DMS53 (cell line): ENCODE measurements at regions not wholly inside any gene's neighbourhood (a gene's known extent, or its start where the extent isn't known, plus 50 kb on each side); places are given as distances from the start of the nearest gene placed in this dataset.
"Not testable (repeated sequence)": the region's sequence is repeated elsewhere in the genome, so short reads cannot be mapped to it uniquely, and the experiment has no call there.

ENCODE experiments used
- DNase-seq: peaks from one replicate; lab custom pipeline; 2025; lab: John Stamatoyannopoulos, UW

DNA sequence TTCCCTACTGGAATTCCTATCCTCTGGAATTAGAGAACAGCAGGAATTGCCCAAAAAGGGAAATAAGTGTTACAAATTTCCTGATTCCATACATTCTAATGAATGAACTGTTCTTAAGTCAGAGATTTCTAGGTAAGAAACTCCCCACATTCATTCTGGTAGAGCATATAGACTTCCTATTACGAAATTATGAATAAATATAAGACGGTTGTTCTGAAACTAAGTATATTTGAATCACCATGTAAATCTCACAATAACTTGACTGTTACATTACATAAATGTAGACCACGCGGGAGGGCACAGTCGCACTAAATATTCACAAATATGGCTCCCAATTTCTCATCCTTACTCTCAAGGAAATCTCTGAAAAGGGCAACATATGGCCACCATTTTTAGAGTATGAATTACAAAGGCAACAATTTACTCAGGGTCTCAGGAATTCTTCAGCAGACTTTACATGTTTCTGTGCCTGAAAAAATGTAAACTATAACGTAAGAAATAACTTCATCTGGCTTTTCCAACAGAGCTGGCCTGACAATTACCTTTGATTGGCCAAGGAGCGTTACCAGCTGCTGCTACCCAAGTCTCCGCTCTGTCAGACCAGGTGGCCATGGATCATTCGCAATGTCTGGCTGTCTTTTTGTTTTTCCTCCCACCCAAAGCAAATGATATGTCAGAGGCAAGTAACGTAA lies 115.8 kb downstream of the MPP7 start:
- no peak for DNase-seq

DNA sequence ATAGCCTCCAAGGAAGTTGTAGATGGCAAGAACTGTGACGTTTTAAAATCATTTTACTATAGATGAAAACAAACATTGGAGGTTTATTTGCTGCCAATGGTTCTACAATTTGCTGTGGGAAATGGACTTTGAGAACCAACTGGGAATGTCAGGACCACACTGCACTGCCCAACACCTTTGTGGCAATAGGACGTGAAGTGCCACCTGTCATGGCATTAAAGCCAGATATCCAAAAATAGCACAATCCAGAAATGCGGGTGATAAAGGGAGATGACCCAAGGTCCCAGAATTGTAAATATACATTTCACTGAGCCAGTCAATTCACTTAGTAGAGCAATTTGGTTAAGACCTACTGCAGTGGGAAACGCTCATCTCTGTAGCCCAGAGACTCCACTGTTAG lies 116.4 kb downstream of the MPP7 start:
- no peak for DNase-seq

DNA sequence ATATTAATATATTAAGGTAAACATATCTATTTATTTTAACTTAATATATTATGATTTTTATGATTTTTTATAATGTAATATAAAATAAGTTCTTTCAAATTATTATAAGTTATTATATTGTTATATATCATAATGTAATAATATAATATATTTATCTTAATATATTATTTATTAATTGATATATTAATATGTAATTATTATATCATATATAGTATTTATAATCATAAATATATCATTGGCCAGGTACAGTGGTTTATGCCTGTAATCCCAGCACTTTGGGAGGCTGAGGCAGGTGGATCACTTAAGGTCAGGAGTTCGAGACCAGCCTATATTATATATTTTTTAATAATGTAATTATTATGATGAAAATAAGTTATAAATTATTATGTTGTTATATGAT lies 118.1 kb downstream of the MPP7 start:
- DNase-seq, result no peak

DNA sequence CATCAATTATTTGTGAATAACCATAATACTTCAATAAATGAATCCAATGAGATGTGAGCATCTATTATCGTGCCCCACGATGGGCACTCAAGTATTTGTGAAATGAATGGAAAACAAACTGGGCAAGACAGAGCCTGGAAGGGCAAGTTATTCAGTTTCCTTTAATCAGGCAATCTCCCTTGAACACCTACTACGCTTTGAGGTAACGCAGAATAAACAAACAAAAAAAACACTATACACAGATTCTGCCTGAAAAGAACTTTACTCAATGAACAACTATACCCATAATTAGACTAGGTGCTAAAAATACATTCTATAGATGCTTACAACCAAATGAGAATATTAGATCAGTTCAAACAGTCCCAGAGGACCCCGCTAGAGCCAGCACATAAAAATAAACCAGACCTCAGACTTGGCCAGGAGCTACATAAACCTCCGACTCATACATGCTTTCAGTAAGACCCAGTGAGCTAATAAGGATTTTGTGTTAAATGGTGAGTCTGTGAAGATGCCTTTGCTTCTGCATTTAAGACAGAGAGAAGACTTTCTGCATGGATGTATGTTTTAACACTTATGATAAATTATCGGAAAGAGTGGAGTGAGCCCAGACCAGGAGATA lies 121.3 kb downstream of the MPP7 start:
- DNase-seq, result no peak

DNA sequence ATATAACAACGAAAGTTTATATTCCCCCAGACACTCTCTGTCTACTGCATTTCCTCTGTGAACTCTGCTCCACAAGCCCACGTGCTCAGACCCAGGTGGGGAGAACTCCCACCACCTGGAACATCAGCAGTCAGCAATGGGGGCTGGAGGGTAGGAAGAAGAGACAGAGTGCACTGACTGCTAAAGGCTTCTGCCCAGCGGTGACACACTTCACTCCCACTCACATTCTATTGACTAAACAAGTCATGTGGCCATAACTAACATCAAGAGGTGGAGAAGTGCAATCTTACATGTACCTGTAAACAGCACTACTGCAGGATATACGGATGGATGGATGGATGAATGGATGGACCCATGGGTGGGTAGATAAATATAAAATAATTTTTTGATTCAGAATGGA lies 122.2 kb downstream of the MPP7 start:
- DNase-seq, result peak; percentile 88

DNA sequence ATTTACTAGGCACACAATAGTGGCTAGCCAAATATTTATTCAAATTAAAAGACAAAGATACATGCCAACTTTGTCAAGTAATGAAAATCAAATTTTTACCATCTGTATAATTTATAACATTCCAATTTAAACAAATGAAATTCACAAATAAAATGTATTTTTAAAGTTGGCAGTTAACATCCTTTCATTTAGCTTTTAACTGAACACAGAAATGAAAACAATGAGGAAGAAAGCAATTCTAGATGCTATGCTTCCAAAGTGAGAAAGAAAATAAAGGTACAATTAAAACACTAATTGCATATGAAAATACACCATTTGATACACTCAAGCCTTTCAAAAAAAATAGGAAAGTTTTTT lies 123.1 kb downstream of the MPP7 start:
- no peak for DNase-seq

DNA sequence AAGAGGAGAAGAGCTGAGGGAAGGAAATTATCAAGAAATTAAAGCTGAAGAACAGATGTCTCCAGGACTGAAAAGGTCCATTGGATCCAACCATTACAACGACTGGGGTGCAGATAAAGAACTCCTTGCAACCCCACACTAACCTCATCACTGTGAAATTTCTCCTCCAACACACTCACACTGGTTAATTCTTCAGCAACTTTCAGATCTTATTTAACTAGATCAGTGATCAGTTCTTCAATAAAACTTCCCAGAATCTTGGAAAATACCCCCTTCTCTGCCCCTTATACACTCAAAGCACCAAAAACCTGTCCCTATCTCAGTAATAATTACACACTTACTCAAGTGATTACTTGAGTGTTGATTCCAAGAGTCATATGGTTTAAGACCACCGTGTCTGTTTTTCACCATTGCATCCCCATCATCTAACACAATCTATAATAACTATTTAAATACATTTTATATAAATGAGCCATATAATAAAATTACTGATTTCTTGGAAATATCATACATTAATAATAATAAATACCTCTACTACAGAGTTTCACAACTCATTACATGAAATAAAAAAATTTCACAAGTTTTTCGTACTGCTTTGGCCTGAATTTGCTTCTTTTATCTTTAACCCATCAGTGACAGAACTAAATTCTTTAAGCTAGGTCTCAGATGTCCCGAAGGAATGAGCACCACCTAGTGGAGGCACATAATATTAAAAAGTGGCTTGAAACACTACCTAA lies 123.7 kb downstream of the MPP7 start:
- peak; percentile 76 for DNase-seq

DNA sequence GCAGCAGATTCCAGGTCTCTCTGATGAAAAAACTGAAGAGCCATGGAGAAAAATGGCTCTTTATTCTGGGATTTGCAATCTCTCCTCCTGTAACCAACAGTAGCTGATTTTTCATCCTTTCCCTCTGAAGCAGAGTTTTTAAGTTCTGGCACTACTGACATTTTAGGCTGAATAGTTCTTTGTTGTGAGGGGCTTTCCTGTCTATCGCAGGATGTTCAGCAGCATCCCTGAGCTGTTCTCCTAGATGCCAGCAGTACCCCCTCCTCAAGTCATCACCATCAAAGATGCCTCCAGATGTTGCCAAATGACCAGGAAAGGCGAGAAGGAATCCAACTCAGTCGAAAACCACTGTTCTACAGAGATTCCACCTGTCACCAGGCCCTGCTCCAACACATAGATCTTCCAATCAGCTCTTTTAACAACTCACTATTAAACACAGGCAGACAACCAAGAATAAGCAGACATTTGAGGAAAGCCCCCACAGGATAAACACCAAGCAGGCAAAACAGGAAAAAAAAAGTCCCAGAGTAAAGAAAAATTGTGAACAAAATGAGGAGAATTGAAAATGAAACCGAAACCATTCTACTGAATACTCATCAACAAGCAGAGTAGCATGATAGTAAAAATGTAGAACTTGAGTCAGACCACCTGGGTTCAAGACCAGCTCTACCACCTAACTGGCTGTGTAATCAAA lies 124.8 kb downstream of the MPP7 start:
- peak; percentile 26 for DNase-seq

DNA sequence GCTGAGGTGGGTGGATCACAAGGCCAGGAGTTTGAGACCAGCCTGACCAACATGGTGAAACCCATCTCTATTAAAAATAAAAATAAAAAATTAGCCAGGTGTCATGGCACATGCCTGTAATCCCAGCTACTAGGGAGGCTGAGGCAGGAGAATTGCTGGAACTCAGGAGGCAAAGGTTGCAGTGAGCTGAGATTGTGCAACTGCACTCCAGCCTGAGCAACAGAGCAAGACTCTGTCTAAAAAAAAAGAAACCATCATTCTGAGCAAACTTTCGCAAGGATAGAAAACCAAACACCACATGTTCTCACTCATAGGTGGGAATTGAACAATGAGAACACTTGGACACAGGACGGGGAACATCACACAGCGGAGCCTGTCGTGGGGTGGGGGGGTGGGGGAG lies 126.4 kb downstream of the MPP7 start:
- not testable (repeated sequence) for DNase-seq

DNA sequence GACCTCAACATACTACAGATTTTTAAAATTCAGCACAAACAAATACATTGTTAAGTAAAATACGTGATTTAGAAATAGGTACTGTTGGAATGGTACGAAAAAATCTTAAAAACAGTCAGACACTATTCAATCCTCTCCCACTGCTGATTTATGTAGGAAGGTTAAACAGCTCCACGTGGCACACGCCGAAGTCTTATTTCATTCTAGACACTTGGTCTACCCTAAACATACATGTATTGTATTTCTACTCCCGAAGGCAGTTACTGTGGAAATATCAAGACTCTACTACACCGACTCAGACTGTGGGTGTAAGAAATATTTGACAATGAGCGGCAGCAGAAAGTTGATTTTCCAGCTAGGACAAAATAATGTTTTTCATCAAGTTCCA lies 130.6 kb downstream of the MPP7 start:
- DNase-seq, result no peak

DNA sequence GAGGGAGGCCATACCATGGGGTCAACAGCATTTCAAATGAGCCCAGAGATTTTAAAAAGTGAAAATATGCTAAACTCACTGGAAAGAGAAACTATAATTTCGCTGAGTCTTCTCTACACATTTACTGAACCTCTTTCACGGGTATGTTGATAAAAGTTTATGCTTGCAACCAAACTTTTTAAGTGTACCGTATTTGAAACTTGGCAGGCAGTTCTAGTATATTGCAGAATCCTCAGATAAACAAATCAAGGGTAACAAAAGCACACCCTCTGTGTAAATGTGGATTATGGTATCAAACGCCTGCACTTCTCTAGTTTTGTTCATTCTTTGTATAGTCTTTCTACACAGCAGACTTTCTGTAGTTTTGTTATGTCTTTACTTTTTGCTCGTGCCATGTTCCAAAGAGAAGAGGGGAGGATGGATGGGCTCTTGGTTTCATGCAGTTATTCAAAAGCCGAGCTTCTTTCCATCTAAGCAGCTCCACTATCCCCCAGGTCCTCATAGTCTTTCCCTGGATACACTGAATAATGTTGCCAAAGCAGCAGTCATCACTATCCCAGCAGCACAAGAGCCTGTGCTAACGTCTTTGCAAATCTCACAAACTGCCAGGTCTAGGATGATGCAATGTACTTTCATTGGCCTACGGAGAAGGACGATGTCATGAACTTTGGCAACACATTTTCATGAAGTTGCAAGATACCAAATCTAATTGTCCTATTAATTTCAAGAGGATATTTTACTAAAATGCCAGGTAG lies 131.2 kb downstream of the MPP7 start:
- no peak for DNase-seq

DNA sequence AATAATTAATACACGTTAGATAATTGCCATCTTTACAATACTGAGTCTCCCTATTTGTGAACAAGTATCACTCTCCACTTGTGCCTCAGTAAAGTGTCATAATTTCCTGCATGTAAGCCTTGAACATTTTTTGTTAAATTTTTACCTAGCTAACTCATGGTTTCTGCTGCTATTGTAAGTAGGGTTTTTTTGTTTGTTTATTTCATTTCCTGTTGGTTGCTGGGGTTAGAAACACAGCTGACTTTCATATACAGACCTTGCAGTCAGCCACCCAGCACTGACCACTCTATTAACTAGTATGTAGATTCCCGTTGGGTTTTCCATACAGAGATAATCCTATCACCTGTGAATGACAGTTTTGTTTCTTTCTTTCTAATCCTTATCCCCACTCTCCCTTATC lies 133.3 kb downstream of the MPP7 start:
- peak; percentile 8 for DNase-seq

DNA sequence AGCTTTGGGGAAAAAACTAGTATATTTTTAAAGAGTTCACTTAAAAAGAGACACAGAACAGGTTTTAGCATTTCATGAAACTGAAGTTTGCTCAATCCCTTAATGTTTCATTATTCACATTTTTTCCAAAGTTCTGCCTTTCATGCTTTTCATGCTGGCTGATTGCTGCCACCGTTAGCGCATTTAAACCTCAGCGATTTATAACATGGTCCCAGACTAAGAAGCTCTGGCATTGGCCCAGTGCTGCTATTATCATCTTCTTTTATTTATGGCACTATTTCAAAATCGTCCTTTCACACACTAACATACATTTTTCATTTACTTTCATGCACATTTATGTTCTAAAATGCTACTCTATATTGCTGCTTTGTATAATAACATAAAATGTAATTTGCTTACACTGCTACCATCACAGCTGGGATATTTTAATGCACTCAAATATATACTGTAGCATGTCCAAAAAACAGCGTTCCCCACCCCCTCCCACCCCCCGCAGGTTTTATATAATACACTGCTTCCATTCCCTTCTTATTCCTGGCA lies 141.9 kb downstream of the MPP7 start:
- no peak for DNase-seq

DNA sequence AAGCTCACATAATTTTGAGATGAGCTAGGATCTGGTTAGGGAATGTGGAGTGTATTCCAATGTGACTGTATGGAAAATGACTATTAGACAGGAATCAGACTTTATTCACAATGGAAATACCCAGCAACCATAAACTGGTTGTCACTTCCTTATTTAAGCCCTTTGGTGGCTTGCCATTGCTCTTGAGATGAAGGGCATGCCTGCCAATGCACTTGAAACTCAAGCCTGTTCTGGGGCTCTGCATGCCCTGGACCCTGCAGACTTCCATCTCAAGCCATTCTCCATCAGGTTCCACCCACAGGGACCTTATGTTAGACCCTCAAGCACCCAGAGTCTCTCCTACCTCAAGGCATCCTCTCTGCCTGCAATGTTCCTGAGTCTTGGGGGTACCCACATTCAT lies 145.5 kb downstream of the MPP7 start:
- DNase-seq, result no peak

DNA sequence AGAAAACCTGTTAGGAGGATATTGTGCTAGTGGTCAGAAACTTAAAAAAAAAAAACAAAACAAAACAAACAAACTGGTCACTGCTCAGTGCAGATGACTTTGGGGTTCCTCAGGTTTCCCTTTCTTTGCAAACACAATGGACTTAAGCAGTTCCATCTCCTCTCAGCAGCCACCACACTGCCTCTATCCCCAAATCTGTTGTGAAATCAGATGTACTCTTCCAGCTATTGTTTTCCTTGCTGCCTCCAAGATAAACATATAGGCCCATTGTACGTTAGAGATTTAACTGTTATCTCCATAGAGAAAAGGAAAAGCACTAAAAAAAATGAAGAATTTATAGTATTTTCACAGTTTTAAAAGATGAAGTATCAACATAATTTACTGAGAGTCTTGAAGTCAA lies 147.1 kb downstream of the MPP7 start:
- DNase-seq, result no peak

DNA sequence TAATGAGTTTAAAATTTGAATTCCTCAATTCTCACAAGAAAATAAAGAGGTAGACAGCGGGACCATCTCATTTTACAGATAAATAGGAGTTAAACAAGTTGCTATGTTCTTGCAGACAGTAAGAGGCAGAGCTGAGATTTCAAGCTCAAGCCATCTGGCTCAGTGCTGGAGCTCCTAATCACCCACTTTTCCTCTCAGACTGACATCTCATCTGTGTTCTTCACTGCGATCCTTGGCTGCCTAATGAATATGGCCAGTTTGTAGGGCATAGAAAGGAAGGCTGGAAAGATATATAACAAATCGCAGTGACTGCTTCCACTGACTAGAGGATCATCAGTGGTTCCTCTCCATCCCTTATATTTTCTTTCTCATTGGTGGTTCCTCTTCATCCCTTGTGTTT lies 151.2 kb downstream of the MPP7 start:
- DNase-seq, result no peak

DNA sequence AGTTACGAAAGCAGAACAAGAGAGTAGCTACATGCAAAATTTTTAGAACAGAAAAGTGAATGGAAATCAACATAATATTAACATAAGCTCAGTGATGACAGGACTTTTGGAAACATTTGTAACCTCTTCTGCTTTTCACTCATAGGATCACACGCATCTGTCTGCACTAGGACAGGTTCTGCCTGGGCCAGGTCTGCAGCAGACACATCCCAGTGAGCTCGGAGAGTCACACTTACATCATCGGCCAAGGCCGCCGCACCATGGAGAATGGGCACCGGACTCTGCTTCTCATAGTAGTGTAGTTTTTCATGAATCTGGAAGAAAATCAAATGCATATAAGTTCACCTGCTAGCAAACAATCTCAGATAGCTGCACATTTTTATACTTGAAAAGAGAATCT lies 150.9 kb upstream of the ODAD2 start:
- no peak for DNase-seq

DNA sequence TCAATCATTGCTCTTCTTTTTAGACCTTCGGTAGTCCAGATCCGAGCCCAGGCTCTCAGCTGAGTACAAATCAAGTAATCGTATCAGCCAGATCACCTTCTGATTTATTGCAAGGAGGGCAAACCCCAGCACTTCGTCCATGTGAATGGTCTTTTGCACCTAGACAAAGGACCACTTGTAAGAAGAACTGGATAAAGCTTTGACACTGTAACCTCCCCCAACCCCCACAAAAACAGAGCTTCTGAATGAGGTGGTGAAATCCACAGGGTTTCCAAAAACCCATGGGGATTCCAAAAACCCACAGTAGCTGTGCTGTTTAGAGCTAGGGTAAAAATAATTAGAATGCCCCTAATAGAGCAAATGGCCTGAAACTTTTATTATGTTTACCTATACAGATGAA lies 148.8 kb upstream of the ODAD2 start:
- no peak for DNase-seq

DNA sequence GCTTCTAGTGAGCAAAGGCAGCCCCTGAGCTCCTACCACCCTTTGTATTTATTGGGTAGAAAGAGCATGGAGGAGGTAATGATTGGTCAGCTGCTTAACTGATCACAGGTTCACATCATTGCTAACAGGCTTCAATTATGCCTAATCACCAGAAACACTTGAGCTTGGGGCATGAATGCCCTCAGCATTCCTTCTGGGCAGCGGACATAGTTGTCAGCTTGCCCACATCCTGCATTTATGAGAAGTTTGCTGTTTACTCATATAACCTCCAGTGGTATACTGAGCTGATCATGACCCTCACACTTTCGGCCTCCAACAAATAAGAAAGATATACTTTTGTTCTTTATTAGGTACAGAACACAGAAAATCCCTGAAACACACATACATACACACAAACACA lies 140.3 kb upstream of the ODAD2 start:
- no peak for DNase-seq

DNA sequence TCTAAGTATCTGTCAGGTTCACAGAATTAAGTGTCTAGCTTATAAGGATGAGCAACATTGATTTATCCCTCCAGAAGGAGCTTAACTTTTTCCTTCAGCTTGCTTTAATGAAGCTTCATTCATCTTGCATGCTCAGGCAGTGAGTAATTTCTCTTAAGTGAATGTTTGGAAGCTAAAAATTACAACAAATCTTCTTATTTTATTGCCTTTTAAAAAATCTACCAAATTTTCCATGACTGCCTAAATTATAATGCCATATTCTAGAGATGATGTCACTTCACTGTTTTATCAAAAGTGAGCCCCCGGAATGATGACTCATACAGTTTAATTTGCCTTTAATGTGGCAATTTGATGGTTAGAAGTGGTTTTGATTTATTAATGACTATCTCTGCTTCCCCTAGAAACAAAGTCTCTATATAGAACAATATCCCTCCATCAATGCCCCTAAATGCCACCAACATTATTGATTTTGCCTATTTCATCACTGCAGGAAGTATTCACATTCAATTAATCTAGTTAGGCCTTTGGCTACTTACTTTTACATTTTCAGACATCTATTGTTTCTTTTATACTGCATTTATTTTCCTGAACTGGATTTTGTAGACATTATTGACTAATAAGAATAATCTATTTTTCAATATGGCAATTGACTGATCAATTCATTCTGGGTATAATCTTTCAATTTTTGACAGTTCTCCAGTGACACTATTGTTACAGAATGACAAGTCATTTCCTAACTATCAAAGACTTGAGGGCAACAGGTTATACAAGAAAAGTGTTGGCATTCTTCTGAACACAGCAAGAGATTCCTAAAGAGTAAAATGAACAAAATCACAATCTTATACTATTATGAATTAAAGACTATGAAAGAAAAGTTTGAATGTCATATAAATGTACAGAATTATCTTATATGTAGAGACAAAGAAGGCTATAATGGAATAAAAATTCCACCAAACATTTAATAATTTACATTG lies 139.3 kb upstream of the ODAD2 start:
- DNase-seq, result no peak

DNA sequence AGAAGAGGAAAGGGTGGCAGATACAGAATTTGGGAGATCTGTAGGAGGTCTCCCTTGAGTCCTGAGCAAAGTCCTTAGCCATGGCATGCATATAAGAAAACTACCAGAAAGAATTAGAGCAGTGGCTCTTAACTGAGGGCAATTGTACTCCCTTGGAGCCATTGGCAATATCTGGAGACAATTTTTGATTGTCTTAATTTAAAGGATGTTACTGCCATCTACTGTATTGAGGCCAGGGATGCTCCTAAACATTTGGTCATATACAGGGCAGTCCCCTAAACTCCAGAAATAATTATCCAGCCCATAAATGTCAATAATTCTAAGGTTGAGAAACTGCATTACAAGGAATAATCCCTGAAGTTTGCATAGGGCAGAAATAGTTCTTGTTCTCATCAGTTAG lies 136.4 kb upstream of the ODAD2 start:
- peak; percentile 17 for DNase-seq
